HG02610 (cell line): ENCODE measurements at regions not wholly inside any gene's neighbourhood (a gene's known extent, or its start where the extent isn't known, plus 50 kb on each side); places are given as distances from the start of the nearest gene placed in this dataset.
"Not testable (repeated sequence)": the region's sequence is repeated elsewhere in the genome, so short reads cannot be mapped to it uniquely, and the experiment has no call there.

Experiments
- ATAC-seq: cut with Tn5 transposase; IDR thresholded peaks from one replicate; pipeline ENCODE4 v1.9.1; 2021; ENCODE audit warnings: mild to moderate bottlenecking, moderate library complexity; ENCODE audit not compliant: unreplicated experiment

GRCh38 chr4:163077680-163078079 is 89.0 kb downstream of the NAF1 start:
- no peak for ATAC-seq

GRCh38 chr4:163072222-163072621 is 94.5 kb downstream of the NAF1 start:
- no peak for ATAC-seq

GRCh38 chr4:163071308-163071707 is 95.4 kb downstream of the NAF1 start:
- no peak for ATAC-seq

GRCh38 chr4:163070023-163070422 is 96.7 kb downstream of the NAF1 start:
- ATAC-seq, result no peak

- no peak for ATAC-seq
These were observed 102.8 kb downstream of the NAF1 start for GRCh38 chr4:163063891-163064290.

GRCh38 chr4:163048447-163048846 is 118.2 kb downstream of the NAF1 start:
- peak; percentile 80 for ATAC-seq

GRCh38 chr4:163042306-163042705 is 124.4 kb downstream of the NAF1 start:
- ATAC-seq, result no peak

GRCh38 chr4:163017135-163017534 is 149.6 kb downstream of the NAF1 start:
- no peak for ATAC-seq

- no peak for ATAC-seq
These were observed 153.9 kb downstream of the NAF1 start for GRCh38 chr4:163012816-163013215.

GRCh38 chr4:163003979-163004378 is 162.7 kb downstream of the NAF1 start:
- no peak for ATAC-seq

- ATAC-seq, result no peak
These were observed 178.2 kb downstream of the NAF1 start for GRCh38 chr4:162988530-162988929.

GRCh38 chr4:162985131-162985530 is 181.6 kb downstream of the NAF1 start:
- no peak for ATAC-seq

GRCh38 chr4:162984621-162985020 is 182.1 kb downstream of the NAF1 start:
- no peak for ATAC-seq

- no peak for ATAC-seq
These were observed 184.9 kb downstream of the NAF1 start for GRCh38 chr4:162981823-162982222.

GRCh38 chr4:162978398-162978797 is 188.3 kb downstream of the NAF1 start:
- no peak for ATAC-seq

GRCh38 chr4:162977788-162978187 is 188.9 kb downstream of the NAF1 start:
- ATAC-seq, result no peak

GRCh38 chr4:162972661-162973330 is 193.9 kb downstream of the NAF1 start:
- ATAC-seq, result no peak

GRCh38 chr4:162969194-162969593 is 197.5 kb downstream of the NAF1 start:
- no peak for ATAC-seq

- not testable (repeated sequence) for ATAC-seq
These were observed 200.7 kb downstream of the NAF1 start for GRCh38 chr4:162965978-162966377.

GRCh38 chr4:162959046-162959445 is 207.6 kb downstream of the NAF1 start:
- ATAC-seq, result no peak

- ATAC-seq, result no peak
These were observed 209.1 kb downstream of the NAF1 start for GRCh38 chr4:162957521-162958143.

- ATAC-seq, result no peak
These were observed 211.7 kb downstream of the NAF1 start for GRCh38 chr4:162954976-162955375.

GRCh38 chr4:162952232-162952631 is 214.5 kb downstream of the NAF1 start:
- no peak for ATAC-seq
